ENCODE measurements at regions not wholly inside any gene's neighbourhood (a gene's known extent, or its start where the extent isn't known, plus 50 kb on each side); places are given as distances from the start of the nearest gene placed in this dataset.

- TF ChIP-seq YY1 (IDR thresholded peaks at IDR 0.05; ENCODE audit: insufficient read depth, insufficient read length) = no peak
- no peak for TF ChIP-seq ZNF274 (IDR thresholded peaks at IDR 0.05; ENCODE audit: low read depth, low read length)
Measured at GRCh38 chr12:25717552-25717951, 164.5 kb upstream of the LMNTD1 start.
